Activated CD4-positive, alpha-beta T cell treated with anti-CD3 and anti-CD28 coated beads, Interleukin-2, amount 10 ng/mL, durations not matched to agents 24 days and 14 days (primary cell): ENCODE measurements at regions not wholly inside any gene's neighbourhood (a gene's known extent, or its start where the extent isn't known, plus 50 kb on each side); places are given as distances from the start of the nearest gene placed in this dataset.

Source experiments
- DNase-seq: peaks from one replicate; pipeline ENCODE4 v3.0.0; 2022
- H3K27ac Mint-ChIP-seq: one replicate; pipeline ENCODE4 v1.8.0; 2022; ENCODE audit warnings: mild to moderate bottlenecking, mixed read lengths
- H3K27me3 Mint-ChIP-seq: one replicate; pipeline ENCODE4 v1.8.0; 2022; ENCODE audit warnings: mixed read lengths
- H3K36me3 Mint-ChIP-seq: one replicate; pipeline ENCODE4 v1.8.0; 2022; ENCODE audit warnings: low read depth, mild to moderate bottlenecking, mixed read lengths
- H3K4me1 Mint-ChIP-seq: one replicate; pipeline ENCODE4 v1.8.0; 2021; ENCODE audit warnings: mixed read lengths
- H3K4me3 Mint-ChIP-seq: one replicate; pipeline ENCODE4 v1.8.0; 2022; ENCODE audit warnings: mild to moderate bottlenecking, moderate library complexity, mixed read lengths
- H3K9me3 Mint-ChIP-seq: one replicate; pipeline ENCODE4 v1.8.0; 2021; ENCODE audit warnings: mixed read lengths
- intact Hi-C: fragments of 100-400 bp; cut with micrococcal nuclease; formaldehyde crosslinking; loops from one replicate; pipeline ENCODE4 v1.15.1; 2023

- no peak overlapping the region for H3K4me3 Mint-ChIP-seq
- H3K27me3 Mint-ChIP-seq, result no peaks in the 10 kb centered on the region
- H3K27ac Mint-ChIP-seq, result no peak overlapping the region
- H3K4me1 Mint-ChIP-seq, result no peaks in the 10 kb centered on the region
- intact Hi-C loops, result no loop called here
- no peaks in the 10 kb centered on the region for H3K9me3 Mint-ChIP-seq
- no peaks in the 10 kb centered on the region for H3K36me3 Mint-ChIP-seq
- no peak for DNase-seq
Observed at GRCh38 chr11:105334025-105334714, 194.6 kb upstream of the CARD18 start.

GRCh38 chr11:105333153-105333552 is 193.6 kb upstream of the CARD18 start:
- intact Hi-C loops, result no loop called here
- H3K36me3 Mint-ChIP-seq, result no peaks in the 10 kb centered on the region
- no peak overlapping the region for H3K4me3 Mint-ChIP-seq
- no peak for DNase-seq
- H3K27me3 Mint-ChIP-seq, result no peaks in the 10 kb centered on the region
- no peak overlapping the region for H3K27ac Mint-ChIP-seq
- H3K9me3 Mint-ChIP-seq, result no peaks in the 10 kb centered on the region
- H3K4me1 Mint-ChIP-seq, result no peaks in the 10 kb centered on the region

- intact Hi-C loops, result no loop called here
- H3K27me3 Mint-ChIP-seq, result no peaks in the 10 kb centered on the region
- no peaks in the 10 kb centered on the region for H3K36me3 Mint-ChIP-seq
Observed at GRCh38 chr11:105332171-105332570, 192.6 kb upstream of the CARD18 start.

GRCh38 chr11:105328061-105328460 is 188.5 kb upstream of the CARD18 start:
- H3K4me1 Mint-ChIP-seq, result no peaks in the 10 kb centered on the region
- no peaks in the 10 kb centered on the region for H3K36me3 Mint-ChIP-seq
- H3K27ac Mint-ChIP-seq, result no peak overlapping the region
- H3K9me3 Mint-ChIP-seq, result no peaks in the 10 kb centered on the region
- H3K27me3 Mint-ChIP-seq, result no peaks in the 10 kb centered on the region
- no peak overlapping the region for H3K4me3 Mint-ChIP-seq
- intact Hi-C loops, result no loop called here
- DNase-seq, result no peak

More at GRCh38 chr11:105332171-105332570, 192.6 kb upstream of the CARD18 start:
- Mint-ChIP-seq H3K27ac (no peak overlapping the region), H3K4me1 (no peaks in the 10 kb centered on the region), H3K9me3 (no peaks in the 10 kb centered on the region), H3K4me3 (no peak overlapping the region)
- no peak for DNase-seq

GRCh38 chr11:105324156-105324555 is 184.6 kb upstream of the CARD18 start:
- Mint-ChIP-seq H3K4me3 (no peak overlapping the region), H3K27ac (no peak overlapping the region), H3K27me3 (no peaks in the 10 kb centered on the region), H3K4me1 (no peaks in the 10 kb centered on the region), H3K36me3 (no peaks in the 10 kb centered on the region), H3K9me3 (no peaks in the 10 kb centered on the region)
- no peak for DNase-seq
- intact Hi-C loops, result no loop called here

- H3K27me3 Mint-ChIP-seq, result no peaks in the 10 kb centered on the region
- no peak overlapping the region for H3K27ac Mint-ChIP-seq
- no peaks in the 10 kb centered on the region for H3K9me3 Mint-ChIP-seq
- H3K4me3 Mint-ChIP-seq, result no peak overlapping the region
- DNase-seq, result no peak
- H3K36me3 Mint-ChIP-seq, result no peaks in the 10 kb centered on the region
- no peaks in the 10 kb centered on the region for H3K4me1 Mint-ChIP-seq
- intact Hi-C loops, result no loop called here
Observed at GRCh38 chr11:105321696-105322095, 182.1 kb upstream of the CARD18 start.

- intact Hi-C loops, result no loop called here
- H3K9me3 Mint-ChIP-seq, result no peaks in the 10 kb centered on the region
Observed at GRCh38 chr11:105315287-105315686, 175.7 kb upstream of the CARD18 start.

GRCh38 chr11:105312266-105312665 is 172.7 kb upstream of the CARD18 start:
- no peaks in the 10 kb centered on the region for H3K27me3 Mint-ChIP-seq
- no peaks in the 10 kb centered on the region for H3K36me3 Mint-ChIP-seq
- H3K4me1 Mint-ChIP-seq, result no peaks in the 10 kb centered on the region
- intact Hi-C loops, result no loop called here
- DNase-seq, result no peak
- no peak overlapping the region for H3K27ac Mint-ChIP-seq
- H3K4me3 Mint-ChIP-seq, result no peak overlapping the region
- H3K9me3 Mint-ChIP-seq, result no peaks in the 10 kb centered on the region

More at GRCh38 chr11:105315287-105315686, 175.7 kb upstream of the CARD18 start:
- H3K27me3 Mint-ChIP-seq, result no peaks in the 10 kb centered on the region
- DNase-seq, result no peak
- H3K4me1 Mint-ChIP-seq, result no peaks in the 10 kb centered on the region
- H3K36me3 Mint-ChIP-seq, result no peaks in the 10 kb centered on the region
- no peak overlapping the region for H3K27ac Mint-ChIP-seq
- no peak overlapping the region for H3K4me3 Mint-ChIP-seq

GRCh38 chr11:105298630-105299029 is 159.1 kb upstream of the CARD18 start:
- H3K27ac Mint-ChIP-seq, result no peak overlapping the region
- peaks cover 3% of the 10 kb centered on the region for H3K4me1 Mint-ChIP-seq
- no peaks in the 10 kb centered on the region for H3K36me3 Mint-ChIP-seq
- no peak overlapping the region for H3K4me3 Mint-ChIP-seq
- DNase-seq, result no peak
- H3K27me3 Mint-ChIP-seq, result no peaks in the 10 kb centered on the region
- no peaks in the 10 kb centered on the region for H3K9me3 Mint-ChIP-seq
- intact Hi-C loops, result loop anchor here (10.0 kb wide), 1 partner anchor 594 kb away; no protein-coding TSS in a partner anchor

GRCh38 chr11:105298174-105298573 is 158.6 kb upstream of the CARD18 start:
- peak overlapping the region; percentile 35 for H3K27ac Mint-ChIP-seq
- H3K4me3 Mint-ChIP-seq, result no peak overlapping the region
- no peaks in the 10 kb centered on the region for H3K36me3 Mint-ChIP-seq
- DNase-seq, result no peak
- no peaks in the 10 kb centered on the region for H3K9me3 Mint-ChIP-seq
- intact Hi-C loops, result loop anchor here (10.0 kb wide), 1 partner anchor 593 kb away; no protein-coding TSS in a partner anchor
- no peaks in the 10 kb centered on the region for H3K27me3 Mint-ChIP-seq
- peaks cover 3% of the 10 kb centered on the region for H3K4me1 Mint-ChIP-seq

GRCh38 chr11:105297463-105297862 is 157.9 kb upstream of the CARD18 start:
- Mint-ChIP-seq H3K4me3 (no peak overlapping the region), H3K27ac (no peak overlapping the region), H3K27me3 (no peaks in the 10 kb centered on the region), H3K9me3 (no peaks in the 10 kb centered on the region), H3K36me3 (no peaks in the 10 kb centered on the region), H3K4me1 (peaks cover 3% of the 10 kb centered on the region)
- intact Hi-C loops, result loop anchor here (10.0 kb wide), 1 partner anchor 593 kb away; no protein-coding TSS in a partner anchor
- no peak for DNase-seq

- Mint-ChIP-seq H3K4me1 (peaks cover 3% of the 10 kb centered on the region), H3K27me3 (no peaks in the 10 kb centered on the region), H3K9me3 (no peaks in the 10 kb centered on the region), H3K4me3 (no peak overlapping the region), H3K27ac (no peak overlapping the region), H3K36me3 (no peaks in the 10 kb centered on the region)
- intact Hi-C loops, result loop anchor here (10.0 kb wide), 1 partner anchor 592 kb away; no protein-coding TSS in a partner anchor
- no peak for DNase-seq
Observed at GRCh38 chr11:105296806-105297205, 157.2 kb upstream of the CARD18 start.

GRCh38 chr11:105296386-105296785 is 156.8 kb upstream of the CARD18 start:
- no peak overlapping the region for H3K27ac Mint-ChIP-seq
- intact Hi-C loops, result loop anchor here (10.0 kb wide), 1 partner anchor 592 kb away; no protein-coding TSS in a partner anchor
- H3K4me3 Mint-ChIP-seq, result no peak overlapping the region
- H3K36me3 Mint-ChIP-seq, result no peaks in the 10 kb centered on the region
- H3K9me3 Mint-ChIP-seq, result no peaks in the 10 kb centered on the region
- H3K4me1 Mint-ChIP-seq, result peaks cover 3% of the 10 kb centered on the region
- no peaks in the 10 kb centered on the region for H3K27me3 Mint-ChIP-seq
- DNase-seq, result no peak

GRCh38 chr11:105282658-105283057 is 143.1 kb upstream of the CARD18 start:
- Mint-ChIP-seq H3K27ac (no peak overlapping the region), H3K4me3 (no peak overlapping the region), H3K36me3 (no peaks in the 10 kb centered on the region), H3K27me3 (peaks cover 4% of the 10 kb centered on the region), H3K9me3 (no peaks in the 10 kb centered on the region), H3K4me1 (no peaks in the 10 kb centered on the region)
- intact Hi-C loops, result no loop called here
- no peak for DNase-seq

- DNase-seq, result no peak
- Mint-ChIP-seq H3K27me3 (peaks cover 2% of the 10 kb centered on the region), H3K36me3 (no peaks in the 10 kb centered on the region), H3K27ac (no peak overlapping the region), H3K9me3 (no peaks in the 10 kb centered on the region), H3K4me1 (no peaks in the 10 kb centered on the region), H3K4me3 (no peak overlapping the region)
- intact Hi-C loops, result no loop called here
Observed at GRCh38 chr11:105274631-105275030, 135.1 kb upstream of the CARD18 start.
